ENCODE measurements at regions not wholly inside any gene's neighbourhood (a gene's known extent, or its start where the extent isn't known, plus 50 kb on each side); places are given as distances from the start of the nearest gene placed in this dataset.

- DNase-seq = no peak
These were observed 115.0 kb upstream of the ZNF507 start for GRCh38 chr19:32230441-32230840.

- no peak for DNase-seq
These were observed 114.4 kb upstream of the ZNF507 start for GRCh38 chr19:32231020-32231419.

GRCh38 chr19:32231691-32232090, 113.7 kb upstream of the ZNF507 start:
- DNase-seq = no peak

- DNase-seq = no peak
These were observed 113.0 kb upstream of the ZNF507 start for GRCh38 chr19:32232449-32232848.

GRCh38 chr19:32233091-32233490, 112.3 kb upstream of the ZNF507 start:
- no peak for DNase-seq

- DNase-seq = no peak
These were observed 111.5 kb upstream of the ZNF507 start for GRCh38 chr19:32233885-32234284.

- DNase-seq = no peak
These were observed 110.7 kb upstream of the ZNF507 start for GRCh38 chr19:32234663-32235217.

GRCh38 chr19:32238076-32238475, 107.3 kb upstream of the ZNF507 start:
- no peak for DNase-seq

GRCh38 chr19:32240316-32240715, 105.1 kb upstream of the ZNF507 start:
- DNase-seq = no peak

- DNase-seq = no peak
These were observed 104.1 kb upstream of the ZNF507 start for GRCh38 chr19:32241306-32241705.

GRCh38 chr19:32241932-32242710, 103.3 kb upstream of the ZNF507 start:
- no peak for DNase-seq

GRCh38 chr19:32246006-32246405, 99.4 kb upstream of the ZNF507 start:
- DNase-seq = no peak

GRCh38 chr19:32251634-32252332, 93.6 kb upstream of the ZNF507 start:
- no peak for DNase-seq

GRCh38 chr19:32252333-32252669, 93.1 kb upstream of the ZNF507 start:
- no peak for DNase-seq

- DNase-seq = no peak
These were observed 91.5 kb upstream of the ZNF507 start for GRCh38 chr19:32253683-32254508.

GRCh38 chr19:32254509-32254890, 90.9 kb upstream of the ZNF507 start:
- DNase-seq = no peak

GRCh38 chr19:32255536-32256295, 89.7 kb upstream of the ZNF507 start:
- DNase-seq = no peak

- DNase-seq = no peak
These were observed 89.0 kb upstream of the ZNF507 start for GRCh38 chr19:32256341-32256975.

- DNase-seq = no peak
These were observed 87.9 kb upstream of the ZNF507 start for GRCh38 chr19:32257326-32258073.

- no peak for DNase-seq
These were observed 87.2 kb upstream of the ZNF507 start for GRCh38 chr19:32258167-32258566.

- no peak for DNase-seq
These were observed 80.8 kb upstream of the ZNF507 start for GRCh38 chr19:32264568-32264967.
